Rectal smooth muscle tissue (tissue), 1 donor: ENCODE measurements at regions not wholly inside any gene's neighbourhood (a gene's known extent, or its start where the extent isn't known, plus 50 kb on each side); places are given as distances from the start of the nearest gene placed in this dataset.

Source experiments
- H3K27ac ChIP-seq: one replicate; pipeline ENCODE4 v1.7.0; 2013; ENCODE audit warnings: low read depth, low read length, inconsistent platforms
- H3K27me3 ChIP-seq: one replicate; pipeline ENCODE4 v1.7.0; 2013; ENCODE audit warnings: low read length; ENCODE audit not compliant: control insufficient read depth, insufficient read depth
- H3K36me3 ChIP-seq: one replicate; pipeline ENCODE4 v1.7.0; 2013; ENCODE audit warnings: low read length; ENCODE audit not compliant: control insufficient read depth, insufficient read depth
- H3K4me1 ChIP-seq: one replicate; pipeline ENCODE4 v1.7.0; 2013; ENCODE audit warnings: low read length; ENCODE audit not compliant: control insufficient read depth, insufficient read depth
- H3K4me3 ChIP-seq: one replicate; pipeline ENCODE4 v1.7.0; 2013; ENCODE audit warnings: low read length
- H3K9ac ChIP-seq: one replicate; pipeline ENCODE4 v1.7.0; 2013; ENCODE audit warnings: low read length

DNA sequence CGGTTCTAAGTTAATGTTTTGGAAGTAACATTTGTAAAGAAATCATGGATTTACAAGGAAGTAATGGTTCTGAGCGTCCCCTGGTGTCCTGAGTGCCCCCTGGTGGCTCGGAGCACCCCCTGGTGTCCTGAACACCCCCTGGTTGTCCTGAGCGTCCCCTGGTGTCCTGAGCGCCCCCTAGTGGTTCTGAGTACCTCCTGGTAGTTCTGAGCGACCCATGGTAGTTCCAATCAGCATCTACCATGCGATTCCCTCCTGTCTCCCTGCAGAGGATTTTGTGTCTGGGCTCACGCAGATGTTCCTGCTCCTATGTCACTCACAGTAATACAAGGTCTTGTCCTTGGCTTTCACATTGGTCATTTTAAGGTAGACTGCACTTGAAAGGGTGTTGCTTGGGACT is 1352.9 kb downstream of the TMEM121 start:
- no peak overlapping the region for H3K27ac ChIP-seq
- no peak overlapping the region for H3K9ac ChIP-seq
- H3K27me3 ChIP-seq: no peaks in the 10 kb centered on the region
- no peaks in the 10 kb centered on the region for H3K4me1 ChIP-seq
- H3K4me3 ChIP-seq: no peak overlapping the region
- no peaks in the 10 kb centered on the region for H3K36me3 ChIP-seq

- Histone ChIP-seq H3K36me3 (no peaks in the 10 kb centered on the region), H3K4me1 (no peaks in the 10 kb centered on the region), H3K4me3 (no peak overlapping the region), H3K27ac (no peak overlapping the region), H3K27me3 (no peaks in the 10 kb centered on the region), H3K9ac (no peak overlapping the region)
These were observed 1356.9 kb downstream of the TMEM121 start for GRCh38 chr14:106883218-106883692.
